ENCODE measurements at regions not wholly inside any gene's neighbourhood (a gene's known extent, or its start where the extent isn't known, plus 50 kb on each side); places are given as distances from the start of the nearest gene placed in this dataset.

DNA sequence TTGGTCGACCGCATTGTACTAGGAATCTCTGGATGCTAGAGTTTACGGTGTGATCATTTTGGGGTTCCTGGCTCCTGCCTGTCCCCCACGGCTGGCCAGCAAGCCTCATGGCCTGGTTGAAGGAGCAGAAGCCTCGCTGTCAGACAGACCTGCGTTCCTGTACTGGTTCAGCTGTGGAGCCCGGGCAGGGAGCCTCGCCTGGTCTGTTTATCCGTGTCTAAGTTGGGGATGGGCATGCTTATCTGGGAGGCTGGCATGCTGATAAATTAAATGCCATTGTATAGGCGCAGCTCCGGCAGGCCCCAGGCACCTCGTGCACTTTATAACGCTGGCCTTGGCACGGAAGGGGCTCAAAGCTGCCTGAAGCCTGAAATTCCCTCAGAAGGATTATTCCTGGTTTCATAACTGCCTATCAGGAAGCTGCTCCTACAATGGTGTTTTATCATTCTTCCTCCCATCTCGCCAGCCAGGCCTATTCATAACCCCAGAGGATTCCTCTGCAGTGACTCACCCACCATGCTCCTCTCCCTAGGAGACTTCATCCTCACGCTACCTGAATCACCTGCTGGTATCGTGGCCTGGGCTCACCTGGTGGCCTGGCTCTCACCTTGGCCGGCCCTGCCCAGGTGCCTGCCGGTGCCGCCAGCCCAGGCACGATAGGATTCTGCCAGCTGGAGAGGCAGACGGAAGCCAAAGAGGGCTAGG lies 110.9 kb downstream of the ASB7 start:
- no peaks in the 10 kb centered on the region for H3K36me3 ChIP-seq
- TF ChIP-seq POLR2A (IDR thresholded peaks at IDR 0.05) = no peak
- TF ChIP-seq, protein P1, sequence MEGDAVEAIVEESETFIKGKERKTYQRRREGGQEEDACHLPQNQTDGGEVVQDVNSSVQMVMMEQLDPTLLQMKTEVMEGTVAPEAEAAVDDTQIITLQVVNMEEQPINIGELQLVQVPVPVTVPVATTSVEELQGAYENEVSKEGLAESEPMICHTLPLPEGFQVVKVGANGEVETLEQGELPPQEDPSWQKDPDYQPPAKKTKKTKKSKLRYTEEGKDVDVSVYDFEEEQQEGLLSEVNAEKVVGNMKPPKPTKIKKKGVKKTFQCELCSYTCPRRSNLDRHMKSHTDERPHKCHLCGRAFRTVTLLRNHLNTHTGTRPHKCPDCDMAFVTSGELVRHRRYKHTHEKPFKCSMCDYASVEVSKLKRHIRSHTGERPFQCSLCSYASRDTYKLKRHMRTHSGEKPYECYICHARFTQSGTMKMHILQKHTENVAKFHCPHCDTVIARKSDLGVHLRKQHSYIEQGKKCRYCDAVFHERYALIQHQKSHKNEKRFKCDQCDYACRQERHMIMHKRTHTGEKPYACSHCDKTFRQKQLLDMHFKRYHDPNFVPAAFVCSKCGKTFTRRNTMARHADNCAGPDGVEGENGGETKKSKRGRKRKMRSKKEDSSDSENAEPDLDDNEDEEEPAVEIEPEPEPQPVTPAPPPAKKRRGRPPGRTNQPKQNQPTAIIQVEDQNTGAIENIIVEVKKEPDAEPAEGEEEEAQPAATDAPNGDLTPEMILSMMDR (IDR thresholded peaks at IDR 0.05) = no peak
- peak in 3 of 4 donors; percentile 32 to 47 (median 42) for ATAC-seq
- intact Hi-C loops (cut with DNase I) = loop anchor here in 2 of 10 donors (5.0 to 10.0 kb wide), 2 partner anchors 51 to 151 kb away; no protein-coding TSS in a partner anchor
- peaks cover 0 to 44% (median 16%) of the 10 kb centered on the region in 12 donors for H3K4me1 ChIP-seq
- H3K4me3 ChIP-seq = no peak overlapping the region
- no peak for DNase-seq
- no peaks in the 10 kb centered on the region for H3K27me3 ChIP-seq
- H3K9me3 ChIP-seq = no peaks in the 10 kb centered on the region
- H3K27ac ChIP-seq = peak overlapping the region in 3 of 12 donors; percentile 21 to 62 (median 30)
- WGBS, 4 donors = 47 to 59% (median 55%) methylated on average over 22 of the region's 22 CpGs

DNA sequence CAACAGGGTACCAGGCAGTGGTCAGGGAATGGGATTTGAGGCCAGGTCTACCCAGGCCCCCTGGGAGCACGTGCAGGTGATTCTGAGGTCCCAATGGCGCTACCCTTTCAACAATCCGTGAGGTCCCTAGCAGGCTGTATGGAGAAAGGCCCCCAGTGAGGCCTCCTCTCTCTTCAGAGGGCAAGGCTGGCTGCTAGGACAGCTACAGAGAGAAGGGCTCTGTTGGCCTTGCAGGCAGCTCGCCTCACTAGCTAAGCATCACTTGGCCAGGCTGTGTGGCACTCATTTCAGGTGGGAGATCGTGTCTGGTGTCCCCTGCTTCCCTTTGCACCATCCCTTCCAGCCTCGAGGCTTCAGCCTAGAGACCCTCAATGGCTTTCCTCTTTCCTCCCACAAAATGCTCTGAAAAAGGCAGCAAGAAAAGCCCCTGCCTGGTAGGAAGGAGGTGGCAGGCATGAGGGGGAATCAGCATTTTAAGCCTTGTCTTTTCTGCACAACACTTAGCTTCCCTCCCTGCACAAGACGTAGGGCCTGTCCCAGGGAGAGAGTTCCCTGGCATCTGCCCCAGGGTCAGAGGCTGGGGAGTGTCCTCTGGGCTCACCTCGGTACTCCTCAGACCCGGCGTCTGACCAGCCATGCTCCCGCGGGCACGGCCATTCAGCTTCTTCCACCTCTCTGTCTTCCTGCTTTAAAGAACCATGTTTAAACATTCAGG lies 111.8 kb downstream of the ASB7 start:
- Histone ChIP-seq H3K9me3 (no peaks in the 10 kb centered on the region), H3K4me1 (peaks cover 0 to 44% (median 16%) of the 10 kb centered on the region in 12 donors), H3K4me3 (no peak overlapping the region), H3K27me3 (no peaks in the 10 kb centered on the region), H3K36me3 (no peaks in the 10 kb centered on the region), H3K27ac (peak overlapping the region in 2 of 12 donors; percentile 30 to 62)
- intact Hi-C loops (cut with DNase I) = loop anchor here in 2 of 10 donors (5.0 to 10.0 kb wide), 2 partner anchors 52 to 151 kb away; no protein-coding TSS in a partner anchor
- 83 to 89% (median 86%) methylated on average over 11 to 13 of the region's 13 CpGs for WGBS, 4 donors
- ATAC-seq (no peak), DNase-seq (no peak)
- TF ChIP-seq, protein P1 (IDR thresholded peaks at IDR 0.05) = no peak
- TF ChIP-seq POLR2A (IDR thresholded peaks at IDR 0.05) = no peak

DNA sequence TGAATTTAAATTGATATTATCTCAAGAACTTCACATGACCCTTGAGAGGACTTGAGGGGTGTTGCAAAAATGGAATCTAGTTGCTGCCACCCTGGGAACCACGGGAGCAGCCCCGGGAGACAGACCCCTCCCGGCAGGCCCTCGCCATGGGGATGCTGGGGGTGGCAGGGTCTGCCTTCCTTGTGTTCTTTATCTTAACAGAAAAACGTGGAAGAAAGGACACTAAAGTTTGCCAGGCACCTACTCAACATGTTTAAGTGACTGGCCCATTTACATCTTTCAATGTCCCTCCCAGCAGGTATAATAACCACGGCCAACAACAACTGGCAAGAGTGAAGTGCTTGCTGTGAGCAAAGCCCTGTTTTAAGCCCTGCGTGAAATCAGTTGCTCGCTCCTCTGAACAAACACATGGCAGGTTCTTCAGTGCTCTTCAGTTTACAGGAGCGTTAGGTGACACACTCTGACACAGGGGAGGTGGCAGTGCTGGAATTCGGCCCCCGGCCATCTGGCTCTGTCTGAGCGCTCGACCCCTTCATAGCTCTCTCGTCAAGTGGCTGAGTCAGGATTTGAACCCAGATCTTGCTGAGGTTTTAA lies 112.5 kb downstream of the ASB7 start:
- ATAC-seq = peak in 1 of 4 donors; percentile 17

More for the DNA sequence above, 112.5 kb downstream of the ASB7 start:
- 69 to 73% (median 70%) methylated on average over 14 of the region's 14 CpGs for WGBS, 4 donors
- TF ChIP-seq POLR2A (IDR thresholded peaks at IDR 0.05) = no peak
- TF ChIP-seq, protein P1 (IDR thresholded peaks at IDR 0.05) = no peak
- no peaks in the 10 kb centered on the region for H3K9me3 ChIP-seq
- peaks cover 0 to 44% (median 16%) of the 10 kb centered on the region in 12 donors for H3K4me1 ChIP-seq
- H3K27me3 ChIP-seq = no peaks in the 10 kb centered on the region
- no peak overlapping the region for H3K27ac ChIP-seq
- intact Hi-C loops (cut with DNase I) = loop anchor here in 2 of 10 donors (5.0 to 10.0 kb wide), 2 partner anchors 53 to 150 kb away; no protein-coding TSS in a partner anchor
- H3K4me3 ChIP-seq = no peak overlapping the region
- no peak for DNase-seq
- H3K36me3 ChIP-seq = no peaks in the 10 kb centered on the region
